NT2/D1 (cell line): ENCODE measurements at regions not wholly inside any gene's neighbourhood (a gene's known extent, or its start where the extent isn't known, plus 50 kb on each side); places are given as distances from the start of the nearest gene placed in this dataset.

Source experiments
- YY1 ChIP-seq: IDR thresholded peaks from 2 replicates; pipeline ENCODE4 v1.6.1; 2011; ENCODE audit not compliant: insufficient read length, insufficient read depth
- ZNF274 ChIP-seq: IDR thresholded peaks from 2 replicates; pipeline ENCODE4 v1.6.1; 2011; ENCODE audit warnings: mild to moderate bottlenecking, low read depth, low read length

- no peak for TF ChIP-seq YY1
- TF ChIP-seq ZNF274 = no peak
These were observed 1233.1 kb downstream of the OTOL1 start for GRCh38 chr3:162729686-162730085.
